HepG2 (cell line): ENCODE measurements at regions not wholly inside any gene's neighbourhood (a gene's known extent, or its start where the extent isn't known, plus 50 kb on each side); places are given as distances from the start of the nearest gene placed in this dataset.

ENCODE experiments used
- ATAC-seq: fragments of 200-7000 bp; cut with Tn5 transposase; 3 replicates; pipeline ENCODE4 v1.9.1; 2020; ENCODE audit warnings: mild to moderate bottlenecking, moderate library complexity
- BruUV-seq: library from RNA; stranded (reverse); fragments of 400-500 nt; replicated peaks from 2 replicates; lab custom pipeline; 2021; lab: Mats Ljungman, UMichigan
- CTCF ChIA-PET: fragments of 300-600 bp; formaldehyde crosslinking; extraction: SDS; loops from one replicate; lab custom pipeline; 2021; ENCODE audit warnings: low total read pairs, inconsistent platforms, low intra/inter-chr PET ratio; lab: Yijun Ruan, JAX
- POLR2A ChIA-PET: fragments of 350-600 bp; sonication (Branson Sonifier 250); formaldehyde crosslinking; loops from one replicate; lab custom pipeline; 2020; ENCODE audit warnings: antibody characterized with exemption, inconsistent platforms; lab: Yijun Ruan, JAX
- DNase-seq: peaks from one replicate; pipeline ENCODE4 v3.0.0-alpha.2; 2015; ENCODE audit warnings: low spot score
- FAIRE-seq: peaks from 3 replicates; lab custom pipeline; 2011; peaks lifted over from hg19 to GRCh38; lab: Jason Lieb, UNC
- H2AFZ ChIP-seq: one replicate; pipeline ENCODE4 v1.6.1; 2011; ENCODE audit warnings: low read length, inconsistent platforms
- H3K27ac ChIP-seq: fragments of 300-600 bp; 3 replicates; pipeline ENCODE4 v1.8.0; 2011; ENCODE audit warnings: mixed run types, mild to moderate bottlenecking, mixed read lengths, low read length, inconsistent platforms; ENCODE audit not compliant: insufficient read depth; ENCODE audit errors: extremely low read length
- H3K27me3 ChIP-seq, 2 experiments: fragments of 200-600 bp in 1 of 2; 2 replicates in 1 of 2; 3 replicates in 1 of 2; pipeline versions ENCODE4 v1.6.0 to v1.8.0; 2011; ENCODE audit warnings: low read length in 2 of 2, mild to moderate bottlenecking in 2 of 2, moderate library complexity in 2 of 2, inconsistent platforms in 1 of 2; ENCODE audit not compliant: insufficient read depth in 2 of 2, control insufficient read depth in 1 of 2
- H3K36me3 ChIP-seq, 2 experiments: fragments of 200-600 bp in 1 of 2; replicated peaks in 1 of 2; 2 replicates in 1 of 2; 3 replicates in 1 of 2; pipeline versions ENCODE4 v1.5.1 to v1.8.0; 2011; ENCODE audit warnings: low read length in 2 of 2, inconsistent platforms in 1 of 2; ENCODE audit not compliant: insufficient read depth in 2 of 2, control insufficient read depth in 1 of 2
- H3K4me1 ChIP-seq: 2 replicates; pipeline ENCODE4 v1.5.1; 2012; ENCODE audit warnings: low read length, inconsistent platforms; ENCODE audit not compliant: insufficient read depth
- H3K4me2 ChIP-seq: 2 replicates; pipeline ENCODE4 v1.6.0; 2011; ENCODE audit warnings: low read depth, low read length, inconsistent platforms
- H3K4me3 ChIP-seq, 3 experiments: fragments of 200-600 bp in 1 of 3; sonication (generic), shearing (Covaris generic) in 1 of 3; replicated peaks in 1 of 3; 2 replicates each; pipeline ENCODE4 v1.5.1; 2011 to 2016; ENCODE audit warnings: low read length in 3 of 3, inconsistent platforms in 2 of 3, low read depth in 2 of 3, mild to moderate bottlenecking in 2 of 3, control low read depth in 1 of 3, mixed read lengths in 1 of 3; ENCODE audit not compliant: insufficient read depth in 1 of 3
- H3K79me2 ChIP-seq: one replicate; pipeline ENCODE4 v1.6.1; 2011; ENCODE audit warnings: low read length, inconsistent platforms; ENCODE audit not compliant: insufficient read depth
- H3K9ac ChIP-seq: 2 replicates; pipeline ENCODE4 v1.6.0; 2011; ENCODE audit warnings: mild to moderate bottlenecking, low read depth, low read length, inconsistent platforms; ENCODE audit not compliant: insufficient read depth
- H3K9me3 ChIP-seq: 2 replicates; pipeline ENCODE4 v1.5.1; 2012; ENCODE audit warnings: mild to moderate bottlenecking, low read length
- H4K20me1 ChIP-seq: 2 replicates; pipeline ENCODE4 v1.6.0; 2011; ENCODE audit warnings: inconsistent platforms, mild to moderate bottlenecking, low read length, moderate library complexity; ENCODE audit not compliant: insufficient read depth
- ARHGAP35 ChIP-seq: sonication (generic); formaldehyde crosslinking; IDR thresholded peaks from 2 replicates; pipeline ENCODE4 v1.9.0; 2022; ENCODE audit warnings: mild to moderate bottlenecking, inconsistent platforms, moderate library complexity, missing genetic modification reagents, borderline replicate concordance
- GMEB1 ChIP-seq: sonication (generic); formaldehyde crosslinking; IDR thresholded peaks from 2 replicates; pipeline ENCODE4 v1.5.1; 2020; ENCODE audit warnings: missing genetic modification reagents, mild to moderate bottlenecking, borderline replicate concordance
- GMEB2 ChIP-seq: IDR thresholded peaks from 2 replicates; pipeline ENCODE4 v1.6.1; 2016; ENCODE audit warnings: missing biosample characterization, missing genetic modification reagents, low read depth
- HOXA3 ChIP-seq: sonication (generic); formaldehyde crosslinking; IDR thresholded peaks from 2 replicates; pipeline ENCODE4 v1.5.0; 2020; ENCODE audit warnings: missing genetic modification reagents
- SIN3A ChIP-seq: IDR thresholded peaks from 2 replicates; pipeline ENCODE4 v1.6.1; 2011; ENCODE audit warnings: low read depth, mild to moderate bottlenecking, control low read depth, low read length, borderline replicate concordance
- SMAD9 ChIP-seq: sonication (generic); formaldehyde crosslinking; IDR thresholded peaks from 2 replicates; pipeline ENCODE4 v1.5.1; 2020; ENCODE audit warnings: mild to moderate bottlenecking, missing genetic modification reagents
- TFDP1 ChIP-seq: IDR thresholded peaks from 2 replicates; pipeline ENCODE4 v1.6.1; 2016; ENCODE audit warnings: missing compliant biosample characterization, missing genetic modification reagents, borderline replicate concordance
- WGBS: methylation state at CpG from one replicate; pipeline ENCODE4 v1.1.6; 2017; ENCODE audit warnings: low lambda C conversion rate; 5-methylcytosine and 5-hydroxymethylcytosine counted together
- in situ Hi-C: cut with HindIII; loops from 2 replicates; pipeline ENCODE4 v1.10.0; 2017; ENCODE audit warnings: low pct_unique_long_range_greater_than_20kb; ENCODE audit not compliant: extremely low pct_ligation_motif_present
- intact Hi-C: fragments of 100-400 bp; cut with micrococcal nuclease; formaldehyde crosslinking; loops from one replicate; pipeline ENCODE4 v1.10.0; 2022; ENCODE audit not compliant: unreplicated experiment
- TF ChIP-seq, protein P1 (sequence below): sonication (generic); formaldehyde crosslinking; IDR thresholded peaks from 2 replicates; pipeline ENCODE4 v1.5.1; 2020; ENCODE audit warnings: mild to moderate bottlenecking, missing genetic modification reagents, moderate library complexity

DNA sequence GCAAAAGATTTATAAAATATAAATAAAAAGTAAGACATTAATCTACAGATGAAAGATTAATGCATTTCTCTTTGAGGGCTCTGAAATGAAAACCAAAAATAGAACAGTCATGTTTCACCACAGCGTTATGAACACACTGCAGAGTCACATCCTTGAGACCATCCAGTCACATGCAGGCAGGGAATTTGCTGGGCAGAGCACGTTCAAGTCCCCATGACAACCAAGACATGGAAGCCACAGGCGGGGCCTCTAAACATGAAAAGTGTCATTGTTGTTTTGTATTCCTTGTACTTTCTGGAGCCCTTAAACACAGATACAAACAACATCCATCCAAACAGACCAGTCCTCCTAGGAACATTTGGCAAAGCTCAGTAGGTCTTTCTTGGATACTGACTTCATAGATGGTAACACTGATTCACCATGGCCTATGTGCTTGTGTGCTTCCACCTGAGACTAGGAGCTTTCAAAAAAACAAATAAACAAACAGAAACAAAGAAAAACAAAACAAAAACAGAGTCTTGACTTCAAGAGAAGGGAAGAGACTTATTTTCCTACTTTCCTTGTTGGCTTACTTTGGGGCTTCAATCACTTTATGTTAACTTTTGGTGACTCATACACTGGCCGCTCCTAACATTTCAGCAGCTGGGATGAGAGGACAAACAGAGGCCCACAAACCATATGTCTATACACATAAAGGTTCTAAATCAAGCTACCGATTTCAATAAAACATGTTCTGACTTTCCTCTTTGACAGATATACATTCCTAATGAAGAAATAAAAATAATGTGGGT lies 99.5 kb upstream of the CCDC85A start:
- H3K9me3 ChIP-seq, result no peaks in the 10 kb centered on the region
- no peak for DNase-seq
- no peak overlapping the region for H2AFZ ChIP-seq
- no peak overlapping the region for H3K4me2 ChIP-seq
- BruUV-seq, result no TSS peak
- ATAC-seq, result no peak
- H3K27ac ChIP-seq, result no peak overlapping the region
- H3K9ac ChIP-seq, result no peak overlapping the region
- no peaks in the 10 kb centered on the region for H3K4me1 ChIP-seq
- H3K27me3 ChIP-seq, result no peaks in the 10 kb centered on the region; a peak in 1 of 5 replicates
- H4K20me1 ChIP-seq, result no peaks in the 10 kb centered on the region
- CTCF ChIA-PET, result no interaction called here
- TF ChIP-seq HOXA3 (CRISPR knock-in tag), result no peak
- no peak for TF ChIP-seq SIN3A
- TF ChIP-seq GMEB1 (CRISPR knock-in tag), result no peak
- no peak for TF ChIP-seq SMAD9 (CRISPR knock-in tag)
- TF ChIP-seq ARHGAP35, result no peak
- no peak for TF ChIP-seq TFDP1
- no peak for TF ChIP-seq GMEB2 (CRISPR knock-in tag)
- TF ChIP-seq, protein P1, sequence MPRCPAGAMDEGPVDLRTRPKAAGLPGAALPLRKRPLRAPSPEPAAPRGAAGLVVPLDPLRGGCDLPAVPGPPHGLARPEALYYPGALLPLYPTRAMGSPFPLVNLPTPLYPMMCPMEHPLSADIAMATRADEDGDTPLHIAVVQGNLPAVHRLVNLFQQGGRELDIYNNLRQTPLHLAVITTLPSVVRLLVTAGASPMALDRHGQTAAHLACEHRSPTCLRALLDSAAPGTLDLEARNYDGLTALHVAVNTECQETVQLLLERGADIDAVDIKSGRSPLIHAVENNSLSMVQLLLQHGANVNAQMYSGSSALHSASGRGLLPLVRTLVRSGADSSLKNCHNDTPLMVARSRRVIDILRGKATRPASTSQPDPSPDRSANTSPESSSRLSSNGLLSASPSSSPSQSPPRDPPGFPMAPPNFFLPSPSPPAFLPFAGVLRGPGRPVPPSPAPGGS (CRISPR knock-in tag), result no peak
- POLR2A ChIA-PET, result no interaction called here
- FAIRE-seq, result no peak
- in situ Hi-C loops, result no loop called here
- intact Hi-C loops, result no loop called here
- no peak overlapping the region for H3K4me3 ChIP-seq
- H3K79me2 ChIP-seq, result no peaks in the 10 kb centered on the region
- 6% methylated on average over 5 of the region's 5 CpGs for WGBS
- no peaks in the 10 kb centered on the region for H3K36me3 ChIP-seq
